ENCODE measurements at regions not wholly inside any gene's neighbourhood (a gene's known extent, or its start where the extent isn't known, plus 50 kb on each side); places are given as distances from the start of the nearest gene placed in this dataset.

GRCh38 chr13:39134574-39134973 is 96.3 kb downstream of the NHLRC3 start:
- TF ChIP-seq CTCF (IDR thresholded peaks at IDR 0.05; ENCODE audit: insufficient read depth, low read length) (no peak), GABPA (IDR thresholded peaks at IDR 0.05; ENCODE audit: low read depth) (no peak), POLR2AphosphoS5 (IDR thresholded peaks at IDR 0.05; ENCODE audit: low read depth) (no peak)
